IMR-90 (cell line): ENCODE measurements at regions not wholly inside any gene's neighbourhood (a gene's known extent, or its start where the extent isn't known, plus 50 kb on each side); places are given as distances from the start of the nearest gene placed in this dataset.

Experiments
- ATAC-seq: fragments of 200-7000 bp; cut with Tn5 transposase; 2 replicates; pipeline ENCODE4 v1.9.1; 2020; ENCODE audit warnings: low read depth, mild to moderate bottlenecking, moderate library complexity
- BruUV-seq: library from RNA; stranded (reverse); fragments of 400-500 nt; replicated peaks from 2 replicates; lab custom pipeline; 2021; lab: Mats Ljungman, UMichigan
- CTCF ChIA-PET: fragments of 300-600 bp; formaldehyde crosslinking; extraction: SDS; loops from one replicate; lab custom pipeline; 2021; ENCODE audit warnings: antibody characterized with exemption; lab: Yijun Ruan, JAX
- POLR2A ChIA-PET: fragments of 300-600 bp; sonication (Branson Sonifier 250); formaldehyde crosslinking; loops from one replicate; lab custom pipeline; 2022; ENCODE audit warnings: antibody characterized with exemption; ENCODE audit not compliant: unreplicated experiment; lab: Charles Lee
- DNase-seq: peaks from one replicate; pipeline ENCODE4 v3.0.0; 2013
- H2AFZ ChIP-seq: replicated peaks from 2 replicates; pipeline ENCODE3; 2013; ENCODE audit warnings: low read length, mild to moderate bottlenecking; ENCODE audit not compliant: poor library complexity
- H2AK5ac ChIP-seq: 2 replicates; pipeline ENCODE4 v1.6.1; 2013; ENCODE audit warnings: low read depth, low read length, inconsistent platforms
- H2AK9ac ChIP-seq: replicated peaks from 2 replicates; pipeline ENCODE3; 2013; ENCODE audit warnings: mild to moderate bottlenecking, low read depth, low read length, moderate library complexity; ENCODE audit not compliant: poor library complexity
- H2BK120ac ChIP-seq: 2 replicates; pipeline ENCODE4 v1.6.1; 2013; ENCODE audit warnings: low read depth, low read length, inconsistent platforms
- H2BK15ac ChIP-seq: 3 replicates; pipeline ENCODE4 v1.6.1; 2013; ENCODE audit warnings: low read depth, low read length, inconsistent platforms
- H2BK20ac ChIP-seq: 2 replicates; pipeline ENCODE4 v1.6.1; 2013; ENCODE audit warnings: low read depth, mild to moderate bottlenecking, inconsistent platforms, low read length, moderate library complexity
- H2BK5ac ChIP-seq: 2 replicates; pipeline ENCODE4 v1.6.1; 2013; ENCODE audit warnings: mild to moderate bottlenecking, low read depth, low read length, inconsistent platforms; ENCODE audit not compliant: poor library complexity, severe bottlenecking
- H3K14ac ChIP-seq: replicated peaks from 2 replicates; pipeline ENCODE4 v1.6.1; 2013; ENCODE audit warnings: low read depth, low read length, inconsistent platforms
- H3K18ac ChIP-seq: 2 replicates; pipeline ENCODE4 v1.6.1; 2013; ENCODE audit warnings: low read depth, low read length, control low read depth
- H3K23ac ChIP-seq: 2 replicates; pipeline ENCODE4 v1.6.1; 2013; ENCODE audit warnings: low read depth, low read length, inconsistent platforms
- H3K27ac ChIP-seq: 2 replicates; pipeline ENCODE4 v1.5.1; 2013; ENCODE audit warnings: mild to moderate bottlenecking, control low read depth, low read length; ENCODE audit not compliant: insufficient read depth
- H3K27me3 ChIP-seq: 2 replicates; pipeline ENCODE4 v1.6.1; 2013; ENCODE audit warnings: low read length; ENCODE audit not compliant: control insufficient read depth, insufficient read depth
- H3K36me3 ChIP-seq: 2 replicates; pipeline ENCODE4 v1.6.1; 2013; ENCODE audit warnings: low read length, mixed read lengths; ENCODE audit not compliant: control insufficient read depth, insufficient read depth
- H3K4ac ChIP-seq: 2 replicates; pipeline ENCODE4 v1.6.1; 2013; ENCODE audit warnings: low read depth, low read length, inconsistent platforms
- H3K4me1 ChIP-seq: 2 replicates; pipeline ENCODE4 v1.6.1; 2013; ENCODE audit warnings: low read length, mixed read lengths; ENCODE audit not compliant: control insufficient read depth, insufficient read depth
- H3K4me2 ChIP-seq: 2 replicates; pipeline ENCODE4 v1.6.1; 2013; ENCODE audit warnings: low read depth, mild to moderate bottlenecking, control low read depth, low read length, moderate library complexity
- H3K4me3 ChIP-seq: 2 replicates; pipeline ENCODE4 v1.5.1; 2013; ENCODE audit warnings: low read depth, mild to moderate bottlenecking, control low read depth, low read length, moderate library complexity; ENCODE audit not compliant: insufficient read depth
- H3K56ac ChIP-seq: 2 replicates; pipeline ENCODE4 v1.6.1; 2013; ENCODE audit warnings: low read length, inconsistent platforms; ENCODE audit not compliant: insufficient read depth; ENCODE audit errors: extremely low read depth
- H3K79me1 ChIP-seq, 2 experiments: 2 replicates each; pipeline ENCODE4 v1.6.1; 2013; ENCODE audit warnings: low read length in 2 of 2, inconsistent platforms in 1 of 2, low read depth in 1 of 2
- H3K9ac ChIP-seq: 2 replicates; pipeline ENCODE4 v1.6.1; 2013; ENCODE audit warnings: low read depth, low read length, control low read depth
- H3K9me1 ChIP-seq: 2 replicates; pipeline ENCODE4 v1.6.1; 2013; ENCODE audit warnings: low read length, inconsistent platforms; ENCODE audit not compliant: insufficient read depth
- H3K9me3 ChIP-seq: 2 replicates; pipeline ENCODE4 v1.6.1; 2013; ENCODE audit warnings: low read length; ENCODE audit not compliant: control insufficient read depth, insufficient read depth
- H4K20me1 ChIP-seq: 2 replicates; pipeline ENCODE4 v1.6.1; 2013; ENCODE audit warnings: low read length, inconsistent platforms; ENCODE audit not compliant: insufficient read depth
- H4K5ac ChIP-seq: 2 replicates; pipeline ENCODE4 v1.6.1; 2013; ENCODE audit warnings: mild to moderate bottlenecking, low read depth, low read length, control low read depth
- H4K8ac ChIP-seq, 2 experiments: 2 replicates each; pipeline ENCODE4 v1.6.1; 2013; ENCODE audit warnings: low read depth in 2 of 2, low read length in 2 of 2, control low read depth in 1 of 2, inconsistent platforms in 1 of 2
- H4K91ac ChIP-seq: 2 replicates; pipeline ENCODE4 v1.6.1; 2013; ENCODE audit warnings: low read depth, low read length, inconsistent platforms; ENCODE audit not compliant: insufficient read depth
- BHLHE40 ChIP-seq: fragments of 150-350 bp; IDR thresholded peaks from 2 replicates; pipeline ENCODE4 v1.6.1; 2016; ENCODE audit warnings: mild to moderate bottlenecking, low read depth, low read length
- CEBPB ChIP-seq: IDR thresholded peaks from 2 replicates; pipeline ENCODE4 v1.6.1; 2012; ENCODE audit warnings: low read depth, low read length, improper control_type of control experiment
- CTCF ChIP-seq: conservative IDR thresholded peaks from 2 replicates; pipeline ENCODE4 v1.5.1; 2012; ENCODE audit warnings: mild to moderate bottlenecking, low read depth, low read length, improper control_type of control experiment
- FOS ChIP-seq: fragments of 150-350 bp; IDR thresholded peaks from 2 replicates; pipeline ENCODE4 v1.6.1; 2016; ENCODE audit warnings: low read depth, low read length
- MAFK ChIP-seq: IDR thresholded peaks from 2 replicates; pipeline ENCODE4 v1.6.1; 2012; ENCODE audit warnings: low read depth, low read length, improper control_type of control experiment
- MAZ ChIP-seq: IDR thresholded peaks from 2 replicates; pipeline ENCODE4 v1.6.1; 2012; ENCODE audit warnings: low read depth, mild to moderate bottlenecking, low read length, improper control_type of control experiment, moderate library complexity, borderline replicate concordance
- MXI1 ChIP-seq: IDR thresholded peaks from 2 replicates; pipeline ENCODE4 v1.6.1; 2012; ENCODE audit warnings: low read depth, mild to moderate bottlenecking, low read length, moderate library complexity, borderline replicate concordance
- POLR2A ChIP-seq: IDR thresholded peaks from 2 replicates; pipeline ENCODE4 v1.6.1; 2012; ENCODE audit warnings: mild to moderate bottlenecking, low read depth, low read length
- RAD21 ChIP-seq: IDR thresholded peaks from 2 replicates; pipeline ENCODE4 v1.6.1; 2012; ENCODE audit warnings: low read length, improper control_type of control experiment
- SMC3 ChIP-seq: fragments of 150-350 bp; IDR thresholded peaks from 2 replicates; pipeline ENCODE4 v1.6.1; 2016; ENCODE audit warnings: low read depth, mild to moderate bottlenecking, antibody characterized with exemption, low read length, moderate library complexity
- WGBS, 2 experiments: methylation state at CpG; one replicate each; pipeline versions ENCODE4 v1.1.5 to v1.1.7; 2013; ENCODE audit warnings: missing lambda C conversion rate in 2 of 2; ENCODE audit not compliant: insufficient read length in 1 of 2; ENCODE audit errors: extremely low coverage in 2 of 2; 5-methylcytosine and 5-hydroxymethylcytosine counted together
- dilution Hi-C: fragments of 300-500 bp; cut with HindIII; formaldehyde crosslinking; loops from one replicate; pipeline ENCODE4 v1.14.3; 2018; ENCODE audit warnings: low sequenced_read_pairs; ENCODE audit not compliant: unreplicated experiment
- in situ Hi-C: fragments of 300-500 bp; cut with MboI; formaldehyde crosslinking; loops from 3 replicates; pipeline ENCODE4 v1.14.3; 2019; ENCODE audit warnings: low sequenced_read_pairs, inconsistent platforms, mixed read lengths
- intact Hi-C: fragments of 100-400 bp; cut with micrococcal nuclease; formaldehyde crosslinking; loops from 2 replicates; pipeline ENCODE4 v1.10.0; 2022
- TF ChIP-seq, protein P1 (sequence below): fragments of 150-350 bp; IDR thresholded peaks from 2 replicates; pipeline ENCODE4 v1.6.1; 2016; ENCODE audit warnings: low read depth, mild to moderate bottlenecking, low read length, moderate library complexity, borderline replicate concordance

GRCh38 chr2:152861349-152861942 is 143.0 kb downstream of the ARL6IP6 start:
- no peak overlapping the region for H3K23ac ChIP-seq
- BruUV-seq = no TSS peak
- no peaks in the 10 kb centered on the region for H3K9me3 ChIP-seq
- H2BK5ac ChIP-seq = no peak overlapping the region
- H3K9me1 ChIP-seq = no peaks in the 10 kb centered on the region
- ATAC-seq = peak; percentile 56; the same call in 1 of the 2 replicates
- 45% methylated on average over 2 of the region's 6 CpGs; no CpG with 5 or more reads in 1 of the 2 experiments for WGBS, 2 experiments
- no peak overlapping the region for H3K27ac ChIP-seq
- TF ChIP-seq, protein P1, sequence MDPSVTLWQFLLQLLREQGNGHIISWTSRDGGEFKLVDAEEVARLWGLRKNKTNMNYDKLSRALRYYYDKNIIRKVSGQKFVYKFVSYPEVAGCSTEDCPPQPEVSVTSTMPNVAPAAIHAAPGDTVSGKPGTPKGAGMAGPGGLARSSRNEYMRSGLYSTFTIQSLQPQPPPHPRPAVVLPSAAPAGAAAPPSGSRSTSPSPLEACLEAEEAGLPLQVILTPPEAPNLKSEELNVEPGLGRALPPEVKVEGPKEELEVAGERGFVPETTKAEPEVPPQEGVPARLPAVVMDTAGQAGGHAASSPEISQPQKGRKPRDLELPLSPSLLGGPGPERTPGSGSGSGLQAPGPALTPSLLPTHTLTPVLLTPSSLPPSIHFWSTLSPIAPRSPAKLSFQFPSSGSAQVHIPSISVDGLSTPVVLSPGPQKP = no peak
- TF ChIP-seq SMC3 (no peak), RAD21 (peak; percentile 19; the same call in 1 of the 2 replicates), BHLHE40 (no peak), POLR2A (no peak), MXI1 (no peak), MAFK (no peak), CTCF (peak; percentile 53), MAZ (no peak), CEBPB (no peak), FOS (no peak)
- in situ Hi-C loops (no loop called here), dilution Hi-C loops (no loop called here), intact Hi-C loops (loop anchor here (1.0 kb wide), 1 partner anchor 617 kb away; the partner anchor contains the start of gene RPRM)
- H3K4me2 ChIP-seq = no peak overlapping the region
- no peak overlapping the region for H2BK15ac ChIP-seq
- H3K4me1 ChIP-seq = no peaks in the 10 kb centered on the region
- no peak overlapping the region for H3K9ac ChIP-seq
- no peak overlapping the region for H4K8ac ChIP-seq
- H3K4ac ChIP-seq = no peak overlapping the region
- H3K56ac ChIP-seq = no peak overlapping the region
- H2AK5ac ChIP-seq = no peak overlapping the region
- no peak overlapping the region for H4K91ac ChIP-seq
- no peak overlapping the region for H4K5ac ChIP-seq
- peak; percentile 12 for DNase-seq
- H3K14ac ChIP-seq = no peak overlapping the region
- no peaks in the 10 kb centered on the region for H3K27me3 ChIP-seq
- H2BK120ac ChIP-seq = no peak overlapping the region
- no peak overlapping the region for H2AK9ac ChIP-seq
- H3K18ac ChIP-seq = no peak overlapping the region
- no peak overlapping the region for H2AFZ ChIP-seq
- no peaks in the 10 kb centered on the region for H4K20me1 ChIP-seq
- POLR2A ChIA-PET = no interaction called here
- H3K4me3 ChIP-seq = no peak overlapping the region
- H3K79me1 ChIP-seq = no peaks in the 10 kb centered on the region
- H3K36me3 ChIP-seq = no peaks in the 10 kb centered on the region
- no peak overlapping the region for H2BK20ac ChIP-seq
- CTCF ChIA-PET = interaction anchor here (0.8 to 1.6 kb wide), 4 partner anchors 11 to 27 kb away, joined by 3 to 5 read pairs (median 4); no protein-coding TSS in a partner anchor
